HG03066 (cell line): ENCODE measurements at regions not wholly inside any gene's neighbourhood (a gene's known extent, or its start where the extent isn't known, plus 50 kb on each side); places are given as distances from the start of the nearest gene placed in this dataset.

ENCODE experiments used
- ATAC-seq: cut with Tn5 transposase; IDR thresholded peaks from one replicate; pipeline ENCODE4 v1.9.1; 2021; ENCODE audit warnings: low read depth; ENCODE audit not compliant: unreplicated experiment

- no peak for ATAC-seq
Observed at GRCh38 chr18:2417861-2418610, 153.3 kb downstream of the METTL4 start.

DNA sequence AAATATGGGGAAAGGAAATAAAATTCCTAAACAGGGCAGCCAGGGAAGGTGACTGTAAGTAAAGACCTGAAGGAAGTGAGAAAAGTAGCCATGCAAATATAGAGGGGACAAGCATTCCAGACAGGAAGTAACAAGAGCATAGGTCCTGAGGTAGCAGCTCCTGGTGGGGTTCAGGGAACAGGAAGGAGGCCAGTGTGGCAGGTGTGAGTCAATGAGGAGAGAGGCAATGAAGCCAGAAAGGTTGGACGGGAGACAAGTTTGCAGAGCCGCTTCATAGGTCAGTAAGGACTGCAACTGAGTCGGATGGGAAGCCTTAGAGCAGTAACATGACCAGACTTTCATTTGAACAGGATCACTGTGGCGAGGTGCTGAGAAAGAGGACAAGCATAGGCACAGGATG, 150.9 kb downstream of the METTL4 start:
- no peak for ATAC-seq

- no peak for ATAC-seq
Observed at GRCh38 chr18:2423761-2424160, 147.5 kb downstream of the METTL4 start.

GRCh38 chr18:2424420-2424819, 146.9 kb downstream of the METTL4 start:
- ATAC-seq = no peak

DNA sequence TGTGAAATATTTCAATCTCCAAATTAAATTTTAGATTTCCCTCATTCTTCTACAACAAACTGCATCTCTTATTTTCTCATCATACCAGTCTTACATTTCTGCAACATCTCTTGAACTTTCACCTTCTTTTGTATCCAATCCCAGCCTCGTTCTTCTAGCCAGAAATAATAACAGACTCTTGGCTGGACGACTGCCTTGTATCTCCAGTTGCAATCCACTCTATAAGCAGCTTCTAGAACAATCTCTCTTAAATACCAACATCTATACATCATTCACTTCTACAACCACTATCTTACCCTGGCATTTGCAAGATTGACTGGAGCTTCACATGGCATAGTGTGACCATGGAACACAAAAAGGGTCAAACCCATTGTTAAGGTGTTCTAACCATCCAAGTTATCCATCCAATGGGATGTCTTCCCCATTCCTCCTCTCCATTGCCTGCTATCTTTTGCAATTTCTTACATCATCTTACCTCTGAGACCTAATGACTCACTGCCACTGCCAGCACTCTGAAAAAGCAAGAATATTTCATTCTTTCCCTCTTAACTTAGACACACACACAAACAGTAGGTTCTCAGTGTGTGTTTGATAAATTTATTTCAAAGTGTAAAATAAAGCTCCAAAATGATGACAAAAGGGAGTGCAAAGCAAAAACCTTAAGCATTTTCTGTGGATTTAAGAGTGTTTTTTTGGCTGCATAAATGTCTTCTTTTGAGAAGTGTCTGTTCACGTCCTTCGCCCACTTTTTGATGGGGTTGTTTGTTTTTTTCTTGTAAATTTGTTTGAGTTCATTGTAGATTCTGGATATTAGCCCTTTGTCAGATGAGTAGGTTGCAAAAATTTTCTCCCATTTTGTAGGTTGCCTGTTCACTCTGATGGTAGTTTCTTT, 145.6 kb downstream of the METTL4 start:
- ATAC-seq = no peak

DNA sequence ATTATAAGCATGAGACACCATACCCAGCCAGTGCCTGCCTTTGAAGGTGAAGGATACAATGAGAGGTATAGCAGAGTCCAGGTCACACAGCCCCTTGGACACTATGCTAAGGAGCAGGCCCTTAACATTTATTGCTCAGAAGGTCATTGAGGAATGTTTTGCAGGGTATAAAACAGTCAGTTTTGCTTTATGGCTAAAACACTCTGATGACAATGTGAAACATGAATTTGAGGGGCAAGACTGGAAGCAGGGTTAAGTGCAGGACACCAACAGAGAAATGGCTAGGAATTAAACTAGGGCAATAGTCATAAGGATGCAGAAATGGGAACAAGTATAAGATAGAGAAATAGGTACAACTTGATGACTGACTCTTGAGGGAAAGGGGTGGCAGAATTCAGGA, 141.1 kb downstream of the METTL4 start:
- no peak for ATAC-seq

GRCh38 chr18:2431806-2432205, 139.5 kb downstream of the METTL4 start:
- ATAC-seq = no peak

DNA sequence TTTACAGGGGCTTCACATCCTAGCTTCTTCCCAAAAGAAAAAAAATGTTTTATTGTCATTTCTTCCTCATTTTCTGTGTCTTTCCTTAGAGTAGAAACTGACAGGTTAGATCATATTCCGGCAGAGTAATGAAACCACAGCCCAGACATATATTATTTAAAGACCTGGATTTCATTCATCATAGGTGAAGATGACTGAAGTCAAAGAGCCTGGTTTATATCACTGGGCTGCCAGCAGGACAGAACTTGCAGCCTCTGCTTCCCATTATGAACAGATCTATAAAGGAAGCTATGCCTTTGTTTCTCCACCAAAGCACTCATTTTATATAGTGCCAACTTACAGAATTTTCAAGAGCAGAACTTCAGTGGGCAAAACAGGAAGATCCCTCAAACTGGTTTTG, 137.9 kb downstream of the METTL4 start:
- ATAC-seq = no peak

- ATAC-seq = no peak
Observed at GRCh38 chr18:2441544-2441943, 129.8 kb downstream of the METTL4 start.

- ATAC-seq = no peak
Observed at GRCh38 chr18:2442006-2442405, 129.3 kb downstream of the METTL4 start.

DNA sequence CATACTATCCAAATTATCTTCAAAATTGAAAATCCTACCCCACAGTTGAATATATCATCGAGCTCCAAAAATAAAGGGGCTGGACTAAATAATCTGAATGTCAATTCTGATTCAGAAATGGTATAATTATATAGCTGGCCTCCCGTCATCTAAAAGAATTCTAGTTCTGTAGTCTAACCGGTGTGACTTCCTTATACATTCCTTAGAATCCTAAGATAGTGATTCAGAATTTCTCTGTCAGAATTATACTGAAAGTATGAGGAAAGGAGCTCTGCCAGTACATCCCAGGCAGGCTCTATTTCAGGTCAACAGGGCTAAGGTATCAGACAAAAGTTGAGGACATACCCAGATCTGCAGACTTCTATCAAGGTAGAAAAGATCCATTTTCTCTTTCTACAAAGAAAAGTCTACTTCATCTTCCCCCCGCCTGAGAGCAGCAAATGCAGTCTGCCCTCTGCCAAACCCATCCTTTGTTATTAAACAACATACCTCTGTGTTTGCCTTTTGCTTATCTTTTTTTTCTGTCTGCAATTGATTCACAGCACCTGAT, 128.5 kb downstream of the METTL4 start:
- no peak for ATAC-seq

DNA sequence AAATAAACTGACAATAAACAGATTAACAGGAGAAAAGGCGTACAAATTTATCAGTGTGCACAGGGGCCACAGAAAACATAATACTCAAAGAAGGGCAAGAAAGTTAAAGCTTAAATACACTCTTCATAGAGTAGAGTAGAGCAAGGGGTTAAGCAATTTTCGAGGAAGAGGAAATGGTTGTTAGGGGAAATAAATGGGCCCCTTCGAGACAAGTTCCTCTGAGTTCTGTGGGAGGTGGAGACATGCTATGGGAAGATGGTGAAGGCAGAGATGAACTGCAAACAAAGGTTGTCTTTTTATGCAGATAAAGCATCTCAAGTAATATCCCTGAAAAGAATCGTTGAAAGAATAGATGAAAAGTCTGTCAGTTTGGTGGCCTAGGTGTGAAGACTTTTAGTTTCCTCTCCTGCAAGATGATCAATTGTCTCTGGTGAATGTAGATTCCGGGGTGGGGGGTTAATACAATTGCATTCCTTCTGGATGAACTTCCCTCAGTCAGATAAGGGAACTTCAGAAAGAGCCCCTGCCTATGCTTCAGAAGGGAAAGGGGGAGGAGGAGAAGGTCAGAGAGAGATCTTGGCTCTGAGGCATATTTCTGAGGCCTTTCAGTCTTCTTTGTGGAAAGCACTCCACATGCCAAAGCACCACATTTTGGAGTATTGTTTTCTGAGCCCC, 127.0 kb downstream of the METTL4 start:
- no peak for ATAC-seq

DNA sequence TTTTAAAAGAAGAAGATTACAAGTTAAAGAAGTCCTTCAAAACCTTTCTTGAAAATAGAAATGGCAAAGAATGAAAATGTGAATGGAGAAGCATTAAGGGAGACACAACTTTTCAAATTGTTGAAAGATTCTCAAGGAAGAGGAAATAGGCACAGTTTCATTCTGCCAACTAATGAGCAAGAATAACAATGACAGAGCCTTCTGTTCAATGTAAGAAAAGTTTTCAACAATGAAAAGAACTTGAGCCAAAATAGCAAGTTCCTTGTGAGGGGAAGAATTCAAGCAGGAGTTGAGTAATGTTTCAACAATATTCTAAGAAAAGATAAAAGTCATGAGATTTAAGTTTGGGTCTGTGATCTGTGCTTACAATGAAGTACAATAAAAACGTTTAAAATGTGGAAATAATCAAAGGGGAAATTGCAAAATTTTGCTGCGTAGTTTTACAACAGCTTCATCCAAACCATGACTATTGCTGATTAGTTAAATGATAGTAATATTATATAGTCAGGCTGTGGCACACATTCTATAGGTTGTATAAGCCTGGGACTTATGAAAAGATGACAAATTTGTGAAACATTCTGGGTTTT, 122.6 kb downstream of the METTL4 start:
- ATAC-seq = no peak

DNA sequence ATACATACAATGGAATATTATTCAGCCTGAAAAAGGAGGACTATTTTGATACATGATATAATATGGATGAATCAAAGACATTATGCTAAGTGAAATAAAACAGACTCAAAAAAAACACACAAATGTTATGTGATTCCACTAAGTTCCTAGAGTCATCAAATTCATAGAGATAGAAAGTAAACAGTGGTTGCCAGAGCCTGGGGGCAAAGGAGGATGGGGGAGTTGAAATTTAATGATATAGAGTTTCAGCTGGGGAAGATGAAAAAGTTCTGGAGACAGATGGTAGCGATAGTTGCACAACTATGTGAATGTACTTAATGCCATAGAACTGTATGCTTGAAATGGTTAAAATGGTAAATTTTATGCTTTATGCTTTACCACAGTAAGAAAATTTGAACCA, 119.7 kb downstream of the METTL4 start:
- ATAC-seq = no peak

- ATAC-seq = no peak
Observed at GRCh38 chr18:2459886-2460285, 111.4 kb downstream of the METTL4 start.

DNA sequence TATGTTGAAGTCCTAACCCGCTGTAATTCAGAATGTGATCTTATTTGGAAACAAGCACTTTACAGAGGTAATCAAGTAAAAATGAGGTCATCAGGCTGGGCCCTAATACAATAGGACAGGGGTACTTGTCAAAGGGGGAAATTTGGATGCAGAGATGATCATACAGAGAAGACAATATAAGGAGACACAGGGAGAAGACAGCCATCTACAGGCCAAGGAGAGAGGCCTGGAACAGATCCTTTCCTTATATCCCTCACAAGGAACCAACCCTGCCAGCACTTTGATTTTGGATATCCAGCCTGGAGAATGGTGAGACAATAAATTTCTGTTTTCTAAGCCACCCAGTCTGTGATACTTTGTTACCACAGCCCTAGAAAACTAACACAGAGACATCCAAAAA, 104.3 kb downstream of the METTL4 start:
- ATAC-seq = no peak

- ATAC-seq = no peak
Observed at GRCh38 chr18:2468051-2468450, 103.3 kb downstream of the METTL4 start.

- no peak for ATAC-seq
Observed at GRCh38 chr18:2471523-2471922, 99.8 kb downstream of the METTL4 start.

DNA sequence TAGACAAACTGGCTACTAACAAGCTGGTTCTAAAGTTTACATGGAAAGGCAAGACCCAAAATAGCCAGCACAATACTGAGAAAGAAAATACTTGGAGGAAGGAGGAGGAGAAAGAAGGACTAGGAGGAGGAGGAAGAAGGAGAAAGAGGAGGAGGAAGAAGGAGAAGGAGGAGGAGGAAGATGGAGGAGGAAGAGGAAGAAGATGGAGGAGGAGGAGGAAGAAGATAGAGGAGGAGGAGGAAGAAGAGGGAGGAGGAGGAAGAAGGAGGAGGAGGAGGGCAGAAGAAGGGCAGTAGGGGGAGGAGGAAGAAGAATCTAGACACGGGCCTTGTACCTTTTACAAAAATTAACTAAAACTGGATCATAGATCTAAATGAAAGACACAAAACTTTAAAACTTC, 92.6 kb downstream of the METTL4 start:
- ATAC-seq = no peak

GRCh38 chr18:2480536-2480935, 90.8 kb downstream of the METTL4 start:
- no peak for ATAC-seq
